Neural progenitor cell (in vitro differentiated cells): ENCODE measurements at regions not wholly inside any gene's neighbourhood (a gene's known extent, or its start where the extent isn't known, plus 50 kb on each side); places are given as distances from the start of the nearest gene placed in this dataset.

Source experiments
- DNase-seq: peaks from one replicate; pipeline ENCODE4 v3.0.0-alpha.2; 2016; ENCODE audit warnings: low spot score
- H2AFZ ChIP-seq: fragments of 200-600 bp; sonication (generic); replicated peaks from 2 replicates; pipeline ENCODE4 v1.6.1; 2016; ENCODE audit warnings: antibody characterized with exemption
- H3F3A ChIP-seq: fragments of 200-600 bp; sonication (generic); 2 replicates; pipeline ENCODE4 v1.6.1; 2016; ENCODE audit warnings: antibody characterized with exemption, low read depth
- H3K27ac ChIP-seq: fragments of 200-600 bp; sonication (generic); 2 replicates; pipeline ENCODE4 v1.5.1; 2016; ENCODE audit warnings: mild to moderate bottlenecking
- H3K27me3 ChIP-seq: fragments of 200-600 bp; sonication (generic); 2 replicates; pipeline ENCODE4 v1.6.1; 2016; ENCODE audit warnings: mild to moderate bottlenecking, moderate library complexity
- H3K36me3 ChIP-seq: fragments of 200-600 bp; sonication (generic); 2 replicates; pipeline ENCODE4 v1.5.1; 2016
- H3K4me1 ChIP-seq: fragments of 200-600 bp; sonication (generic); 2 replicates; pipeline ENCODE4 v1.6.1; 2016; ENCODE audit warnings: mixed run types
- H3K4me2 ChIP-seq: fragments of 200-600 bp; sonication (generic); 2 replicates; pipeline ENCODE4 v1.6.1; 2016
- H3K4me3 ChIP-seq: fragments of 200-600 bp; sonication (generic); 2 replicates; pipeline ENCODE4 v1.5.1; 2016
- H3K79me2 ChIP-seq: fragments of 200-600 bp; sonication (generic); 2 replicates; pipeline ENCODE4 v1.6.1; 2016; ENCODE audit warnings: low read depth
- H3K9ac ChIP-seq: fragments of 200-600 bp; sonication (generic); 2 replicates; pipeline ENCODE4 v1.6.1; 2016
- H3K9me3 ChIP-seq: fragments of 200-600 bp; sonication (generic); 2 replicates; pipeline ENCODE4 v1.5.1; 2016; ENCODE audit warnings: low read depth
- H4K20me1 ChIP-seq: fragments of 200-600 bp; sonication (generic); 2 replicates; pipeline ENCODE4 v1.6.1; 2016; ENCODE audit warnings: low read depth
- H3K27ac Mint-ChIP-seq: 3 replicates; pipeline ENCODE4 v1.8.0; 2021; ENCODE audit warnings: mixed read lengths
- H3K27me3 Mint-ChIP-seq: 2 replicates; pipeline ENCODE4 v1.8.0; 2022; ENCODE audit warnings: low read depth, mild to moderate bottlenecking, inconsistent platforms, moderate library complexity, mixed read lengths; ENCODE audit not compliant: insufficient read depth
- H3K36me3 Mint-ChIP-seq: 3 replicates; pipeline ENCODE4 v1.8.0; 2021; ENCODE audit warnings: mixed read lengths
- H3K4me1 Mint-ChIP-seq: 3 replicates; pipeline ENCODE4 v1.8.0; 2021; ENCODE audit warnings: mixed read lengths
- H3K4me3 Mint-ChIP-seq: 3 replicates; pipeline ENCODE4 v1.8.0; 2021; ENCODE audit warnings: mild to moderate bottlenecking, moderate library complexity, mixed read lengths
- H3K9me3 Mint-ChIP-seq: 3 replicates; pipeline ENCODE4 v1.8.0; 2020; ENCODE audit warnings: mixed read lengths
- EZH2 ChIP-seq: fragments of 200-600 bp; sonication (generic); IDR thresholded peaks from 2 replicates; pipeline ENCODE4 v1.6.1; 2017; ENCODE audit warnings: antibody characterized with exemption, mild to moderate bottlenecking, moderate library complexity
- EZH2phosphoT487 ChIP-seq: fragments of 200-600 bp; sonication (generic); IDR thresholded peaks from 2 replicates; pipeline ENCODE4 v1.6.1; 2017; ENCODE audit warnings: antibody characterized with exemption
- TF ChIP-seq, protein P1 (sequence below): fragments of 200-600 bp; sonication (generic); IDR thresholded peaks from 2 replicates; pipeline ENCODE4 v1.5.1; 2017; ENCODE audit warnings: antibody characterized with exemption, mild to moderate bottlenecking

DNA sequence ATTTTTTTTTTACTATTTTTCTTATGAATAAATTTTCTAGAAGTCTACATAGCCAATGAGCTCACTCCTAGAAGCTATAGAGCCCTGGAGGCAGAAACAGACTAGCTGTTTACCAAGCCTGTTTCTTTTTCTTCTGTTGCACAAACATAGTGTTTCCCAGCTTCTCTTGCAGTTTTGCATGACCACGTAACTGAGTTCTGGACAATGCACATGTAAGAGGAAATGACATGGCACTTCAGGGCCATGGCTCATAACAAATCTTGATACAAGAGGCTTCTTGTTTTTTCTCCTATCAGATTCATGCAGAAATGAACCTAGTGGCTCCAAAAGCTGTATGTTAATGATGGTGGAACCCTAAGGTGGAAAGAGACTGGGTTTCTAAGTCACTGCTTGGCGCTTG, 127.4 kb downstream of the ZNF330 start:
- H3K27ac ChIP-seq, result no peak overlapping the region
- TF ChIP-seq, protein P1, sequence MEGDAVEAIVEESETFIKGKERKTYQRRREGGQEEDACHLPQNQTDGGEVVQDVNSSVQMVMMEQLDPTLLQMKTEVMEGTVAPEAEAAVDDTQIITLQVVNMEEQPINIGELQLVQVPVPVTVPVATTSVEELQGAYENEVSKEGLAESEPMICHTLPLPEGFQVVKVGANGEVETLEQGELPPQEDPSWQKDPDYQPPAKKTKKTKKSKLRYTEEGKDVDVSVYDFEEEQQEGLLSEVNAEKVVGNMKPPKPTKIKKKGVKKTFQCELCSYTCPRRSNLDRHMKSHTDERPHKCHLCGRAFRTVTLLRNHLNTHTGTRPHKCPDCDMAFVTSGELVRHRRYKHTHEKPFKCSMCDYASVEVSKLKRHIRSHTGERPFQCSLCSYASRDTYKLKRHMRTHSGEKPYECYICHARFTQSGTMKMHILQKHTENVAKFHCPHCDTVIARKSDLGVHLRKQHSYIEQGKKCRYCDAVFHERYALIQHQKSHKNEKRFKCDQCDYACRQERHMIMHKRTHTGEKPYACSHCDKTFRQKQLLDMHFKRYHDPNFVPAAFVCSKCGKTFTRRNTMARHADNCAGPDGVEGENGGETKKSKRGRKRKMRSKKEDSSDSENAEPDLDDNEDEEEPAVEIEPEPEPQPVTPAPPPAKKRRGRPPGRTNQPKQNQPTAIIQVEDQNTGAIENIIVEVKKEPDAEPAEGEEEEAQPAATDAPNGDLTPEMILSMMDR, result no peak
- TF ChIP-seq EZH2 (no peak), EZH2phosphoT487 (no peak)
- H3K9ac ChIP-seq, result no peak overlapping the region
- no peak overlapping the region for H3K4me2 ChIP-seq
- no peaks in the 10 kb centered on the region for H3K36me3 Mint-ChIP-seq
- no peaks in the 10 kb centered on the region for H4K20me1 ChIP-seq
- H3K79me2 ChIP-seq, result no peaks in the 10 kb centered on the region
- H3F3A ChIP-seq, result no peaks in the 10 kb centered on the region
- H3K36me3 ChIP-seq, result no peaks in the 10 kb centered on the region
- no peaks in the 10 kb centered on the region for H3K27me3 ChIP-seq
- H3K4me1 ChIP-seq, result peaks cover 4% of the 10 kb centered on the region
- no peak for DNase-seq
- H3K4me3 Mint-ChIP-seq, result no peak overlapping the region
- H3K9me3 Mint-ChIP-seq, result no peaks in the 10 kb centered on the region
- H3K4me1 Mint-ChIP-seq, result peaks cover 7% of the 10 kb centered on the region
- H3K9me3 ChIP-seq, result no peaks in the 10 kb centered on the region
- no peak overlapping the region for H3K4me3 ChIP-seq
- no peaks in the 10 kb centered on the region for H3K27me3 Mint-ChIP-seq
- no peak overlapping the region for H2AFZ ChIP-seq
- H3K27ac Mint-ChIP-seq, result no peak overlapping the region

DNA sequence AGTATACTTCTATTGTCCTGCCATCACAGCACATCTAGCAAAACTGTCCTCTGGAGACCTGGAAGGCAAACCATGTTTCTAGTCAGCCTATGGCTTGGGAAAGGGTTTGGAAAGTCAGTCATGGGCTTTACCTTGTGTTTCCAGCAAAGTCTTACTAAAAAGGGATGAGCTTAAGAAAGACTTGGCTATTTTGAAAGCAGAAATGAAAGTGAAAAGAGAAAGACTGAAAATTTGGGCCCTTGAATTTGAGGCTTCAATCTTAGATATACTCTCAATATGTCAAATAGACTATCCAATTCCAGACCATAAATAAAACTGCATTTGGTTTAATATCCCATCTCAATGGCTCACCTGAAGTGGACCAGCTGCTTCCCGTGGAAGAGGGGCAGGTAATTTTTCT, 127.9 kb downstream of the ZNF330 start:
- H3F3A ChIP-seq, result no peaks in the 10 kb centered on the region
- H3K4me3 ChIP-seq, result no peak overlapping the region
- no peaks in the 10 kb centered on the region for H4K20me1 ChIP-seq
- Mint-ChIP-seq H3K27ac (no peak overlapping the region), H3K4me1 (peaks cover 11% of the 10 kb centered on the region), H3K4me3 (no peak overlapping the region), H3K36me3 (no peaks in the 10 kb centered on the region), H3K9me3 (no peaks in the 10 kb centered on the region), H3K27me3 (no peaks in the 10 kb centered on the region)
- no peaks in the 10 kb centered on the region for H3K9me3 ChIP-seq
- TF ChIP-seq EZH2phosphoT487, result no peak
- TF ChIP-seq, protein P1, result no peak
- no peak for TF ChIP-seq EZH2
- H3K36me3 ChIP-seq, result no peaks in the 10 kb centered on the region
- DNase-seq, result no peak
- H3K79me2 ChIP-seq, result no peaks in the 10 kb centered on the region
- H3K4me2 ChIP-seq, result no peak overlapping the region
- H3K27ac ChIP-seq, result no peak overlapping the region
- H3K9ac ChIP-seq, result no peak overlapping the region
- H2AFZ ChIP-seq, result no peak overlapping the region
- H3K4me1 ChIP-seq, result peaks cover 7% of the 10 kb centered on the region
- H3K27me3 ChIP-seq, result no peaks in the 10 kb centered on the region

DNA sequence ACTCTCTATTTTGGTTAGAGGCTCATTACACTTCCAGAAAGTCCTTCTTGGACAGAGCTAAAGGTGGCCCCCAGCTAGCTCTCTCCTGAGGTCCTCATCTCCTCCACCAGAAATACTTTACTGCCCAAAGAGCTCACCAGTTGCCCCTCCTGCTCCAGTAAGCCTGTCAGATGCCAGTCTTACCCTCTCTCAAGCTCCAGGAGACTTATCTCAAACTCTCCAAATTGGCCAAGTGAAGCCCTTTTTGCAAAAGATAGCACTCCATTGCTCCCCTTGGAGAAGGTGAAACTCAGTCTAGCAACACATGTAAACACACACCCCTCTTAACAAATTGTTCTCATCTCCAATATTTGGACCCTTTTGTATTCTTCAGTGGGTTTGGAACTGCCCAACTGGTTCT, 128.5 kb downstream of the ZNF330 start:
- no peak overlapping the region for H3K4me3 Mint-ChIP-seq
- DNase-seq, result no peak

More for the DNA sequence above, 128.5 kb downstream of the ZNF330 start:
- Histone ChIP-seq H2AFZ (no peak overlapping the region), H3K27me3 (no peaks in the 10 kb centered on the region), H3F3A (no peaks in the 10 kb centered on the region), H3K36me3 (no peaks in the 10 kb centered on the region), H3K4me2 (no peak overlapping the region), H4K20me1 (no peaks in the 10 kb centered on the region), H3K27ac (no peak overlapping the region), H3K79me2 (no peaks in the 10 kb centered on the region), H3K9me3 (no peaks in the 10 kb centered on the region), H3K4me1 (peaks cover 7% of the 10 kb centered on the region), H3K9ac (no peak overlapping the region), H3K4me3 (no peak overlapping the region)
- TF ChIP-seq EZH2, result no peak
- TF ChIP-seq, protein P1, result no peak
- Mint-ChIP-seq H3K27me3 (no peaks in the 10 kb centered on the region), H3K36me3 (no peaks in the 10 kb centered on the region), H3K27ac (no peak overlapping the region), H3K4me1 (peaks cover 12% of the 10 kb centered on the region), H3K9me3 (no peaks in the 10 kb centered on the region)
